SK-N-SH (cell line): ENCODE measurements at regions not wholly inside any gene's neighbourhood (a gene's known extent, or its start where the extent isn't known, plus 50 kb on each side); places are given as distances from the start of the nearest gene placed in this dataset.

ENCODE experiments used
- CTCF ChIA-PET: fragments of 300-600, 350-600 bp; formaldehyde crosslinking; extraction: SDS; loops from one replicate; lab custom pipeline; 2021; lab: Yijun Ruan, JAX
- POLR2A ChIA-PET: fragments of 350-600 bp; sonication (Branson Sonifier 250); formaldehyde crosslinking; extraction: SDS; loops from one replicate; lab custom pipeline; 2020; ENCODE audit warnings: antibody characterized with exemption, inconsistent platforms; lab: Yijun Ruan, JAX
- DNase-seq: peaks from one replicate; pipeline ENCODE4 v3.0.0; 2012
- H2AFZ ChIP-seq: fragments of 200-600 bp; sonication (generic); 2 replicates; pipeline ENCODE4 v1.8.1; 2016; ENCODE audit warnings: antibody characterized with exemption, mild to moderate bottlenecking, low read depth
- H3F3A ChIP-seq: fragments of 200-600 bp; sonication (generic); replicated peaks from 2 replicates; pipeline ENCODE3; 2016; ENCODE audit warnings: antibody characterized with exemption, mild to moderate bottlenecking; ENCODE audit not compliant: insufficient read depth
- H3K27ac ChIP-seq, 2 experiments: fragments of 200-500 bp in 1 of 2; fragments of 200-600 bp in 1 of 2; sonication (Bioruptor generic) in 1 of 2; sonication (generic), shearing (Covaris generic) in 1 of 2; 2 replicates each; pipeline versions ENCODE4 v1.5.1 to v1.6.1; 2014 to 2016; ENCODE audit warnings: low read depth in 2 of 2, inconsistent platforms in 1 of 2, low read length in 1 of 2, mild to moderate bottlenecking in 1 of 2, mixed read lengths in 1 of 2
- H3K27me3 ChIP-seq: fragments of 200-600 bp; sonication (generic), shearing (Covaris generic); 2 replicates; pipeline ENCODE4 v1.6.1; 2016; ENCODE audit warnings: mixed run types; ENCODE audit not compliant: insufficient read depth
- H3K36me3 ChIP-seq, 2 experiments: fragments of 200-500 bp in 1 of 2; fragments of 200-600 bp in 1 of 2; sonication (Bioruptor generic) in 1 of 2; sonication (generic) in 1 of 2; replicated peaks in 1 of 2; 2 replicates each; pipeline versions ENCODE3 to v1.5.1; 2014 to 2016; ENCODE audit warnings: low read length in 1 of 2, mild to moderate bottlenecking in 1 of 2; ENCODE audit not compliant: insufficient read depth in 2 of 2, control insufficient read depth in 1 of 2
- H3K4me1 ChIP-seq, 2 experiments: fragments of 200-500 bp in 1 of 2; fragments of 200-600 bp in 1 of 2; sonication (Bioruptor generic) in 1 of 2; sonication (generic), shearing (Covaris generic) in 1 of 2; 2 replicates each; pipeline versions ENCODE4 v1.5.1 to v1.6.1; 2014 to 2016; ENCODE audit warnings: low read depth in 1 of 2, low read length in 1 of 2, mixed run types in 1 of 2; ENCODE audit not compliant: insufficient read depth in 2 of 2, control insufficient read depth in 1 of 2
- H3K4me2 ChIP-seq: fragments of 200-600 bp; sonication (generic), shearing (Covaris generic); 2 replicates; pipeline ENCODE4 v1.6.1; 2017; ENCODE audit warnings: mixed run types
- H3K4me3 ChIP-seq, 2 experiments: fragments of 200-500 bp in 1 of 2; fragments of 200-600 bp in 1 of 2; sonication (Bioruptor generic) in 1 of 2; sonication (generic), shearing (Covaris generic) in 1 of 2; 2 replicates each; pipeline versions ENCODE4 v1.5.1 to v1.8.1; 2014 to 2016; ENCODE audit warnings: low read depth in 2 of 2, inconsistent platforms in 1 of 2, low read length in 1 of 2, mild to moderate bottlenecking in 1 of 2, mixed read lengths in 1 of 2, moderate library complexity in 1 of 2
- H3K79me2 ChIP-seq: fragments of 200-600 bp; sonication (generic); 2 replicates; pipeline ENCODE4 v1.8.1; 2017; ENCODE audit warnings: mild to moderate bottlenecking; ENCODE audit not compliant: insufficient read depth
- H3K9ac ChIP-seq: fragments of 200-600 bp; sonication (generic); 2 replicates; pipeline ENCODE4 v1.6.1; 2017; ENCODE audit warnings: mixed run types
- H3K9me2 ChIP-seq: fragments of 200-600 bp; sonication (generic); 2 replicates; pipeline ENCODE4 v1.6.1; 2017; ENCODE audit warnings: mixed run types
- H3K9me3 ChIP-seq: fragments of 200-600 bp; sonication (generic); 2 replicates; pipeline ENCODE4 v1.6.1; 2017; ENCODE audit warnings: mixed run types, mild to moderate bottlenecking, moderate library complexity
- H4K20me1 ChIP-seq: fragments of 200-600 bp; sonication (generic); 2 replicates; pipeline ENCODE4 v1.6.1; 2017; ENCODE audit warnings: mild to moderate bottlenecking, mixed run types; ENCODE audit not compliant: insufficient read depth
- CHD2 ChIP-seq: fragments of 150-350 bp; IDR thresholded peaks from 2 replicates; pipeline ENCODE4 v1.6.1; 2018; ENCODE audit warnings: low read length; ENCODE audit not compliant: partially characterized antibody
- CTCF ChIP-seq: fragments of 200-600 bp; sonication (generic); IDR thresholded peaks from 2 replicates; pipeline ENCODE4 v1.6.1; 2017; ENCODE audit warnings: antibody characterized with exemption, mild to moderate bottlenecking, moderate library complexity
- ELF1 ChIP-seq: IDR thresholded peaks from 2 replicates; pipeline ENCODE4 v1.4.0; 2012
- FOSL2 ChIP-seq: IDR thresholded peaks from 2 replicates; pipeline ENCODE4 v1.4.0; 2012; ENCODE audit warnings: low read depth, mild to moderate bottlenecking, moderate library complexity, borderline replicate concordance
- FOXM1 ChIP-seq: IDR thresholded peaks from 2 replicates; pipeline ENCODE4 v1.4.0; 2012; ENCODE audit warnings: low read depth, mild to moderate bottlenecking
- GATA2 ChIP-seq: sonication (generic); formaldehyde crosslinking; IDR thresholded peaks from 2 replicates; pipeline ENCODE4 v1.5.0; 2020; ENCODE audit warnings: mild to moderate bottlenecking, missing genetic modification reagents
- IRF3 ChIP-seq: fragments of 150-350 bp; IDR thresholded peaks from 2 replicates; pipeline ENCODE4 v1.6.1; 2016; ENCODE audit warnings: mild to moderate bottlenecking, low read depth, low read length
- JUND ChIP-seq: IDR thresholded peaks from 2 replicates; pipeline ENCODE4 v1.4.0; 2012
- MAX ChIP-seq: IDR thresholded peaks from 2 replicates; pipeline ENCODE4 v1.4.0; 2012; ENCODE audit warnings: low read depth
- MEF2A ChIP-seq: IDR thresholded peaks from 2 replicates; pipeline ENCODE4 v1.4.0; 2012; ENCODE audit warnings: low read depth, borderline replicate concordance
- MXI1 ChIP-seq: IDR thresholded peaks from 2 replicates; pipeline ENCODE4 v1.6.1; 2012; ENCODE audit warnings: mild to moderate bottlenecking, low read depth, low read length, improper control_type of control experiment
- NFIC ChIP-seq: IDR thresholded peaks from 2 replicates; pipeline ENCODE4 v1.4.0; 2012; ENCODE audit warnings: borderline replicate concordance
- NRF1 ChIP-seq: IDR thresholded peaks from 2 replicates; pipeline ENCODE4 v1.6.1; 2012; ENCODE audit warnings: low read depth, mild to moderate bottlenecking, low read length
- PBX3 ChIP-seq: IDR thresholded peaks from 2 replicates; pipeline ENCODE4; 2012
- RCOR1 ChIP-seq: fragments of 150-350 bp; IDR thresholded peaks from 2 replicates; pipeline ENCODE4 v1.6.1; 2017; ENCODE audit warnings: antibody characterized with exemption, low read length
- SMC3 ChIP-seq: IDR thresholded peaks from 2 replicates; pipeline ENCODE4 v1.6.1; 2012; ENCODE audit warnings: low read depth, low read length, improper control_type of control experiment
- TAF1 ChIP-seq: IDR thresholded peaks from 2 replicates; pipeline ENCODE4 v1.6.1; 2012; ENCODE audit warnings: low read depth, mild to moderate bottlenecking, low read length, moderate library complexity, borderline replicate concordance
- TCF12 ChIP-seq: IDR thresholded peaks from 2 replicates; pipeline ENCODE4 v1.4.0; 2012
- WGBS: methylation state at CpG from one replicate; pipeline ENCODE4 v1.1.6; 2017; ENCODE audit warnings: low lambda C conversion rate; 5-methylcytosine and 5-hydroxymethylcytosine counted together

GRCh38 chr11:38503876-38504275 lies 1905.8 kb upstream of the RAG2 start:
- Histone ChIP-seq H3K4me1 (no peaks in the 10 kb centered on the region), H2AFZ (no peak overlapping the region), H3K27me3 (no peaks in the 10 kb centered on the region; the same call in 1 of the 2 replicates), H3K4me2 (no peak overlapping the region), H3F3A (no peaks in the 10 kb centered on the region), H3K9me3 (no peaks in the 10 kb centered on the region), H3K79me2 (no peaks in the 10 kb centered on the region), H3K9ac (no peak overlapping the region), H4K20me1 (no peaks in the 10 kb centered on the region), H3K9me2 (no peaks in the 10 kb centered on the region), H3K27ac (no peak overlapping the region), H3K4me3 (no peak overlapping the region), H3K36me3 (no peaks in the 10 kb centered on the region)
- CTCF ChIA-PET: interaction anchor here (0.6 kb wide), 1 partner anchor 92 kb away, joined by 3 read pairs; no protein-coding TSS in a partner anchor
- no peak for DNase-seq
- POLR2A ChIA-PET: no interaction called here
- TF ChIP-seq NFIC (no peak), JUND (no peak), ELF1 (no peak), FOSL2 (no peak), NRF1 (no peak), GATA2 (CRISPR knock-in tag) (no peak), SMC3 (no peak), MAX (no peak), PBX3 (no peak), CHD2 (no peak), FOXM1 (no peak), MEF2A (no peak)
- 46% methylated on average over 13 of the region's 14 CpGs for WGBS

GRCh38 chr11:38498721-38499120 lies 1900.7 kb upstream of the RAG2 start:
- Histone ChIP-seq H3K36me3 (no peaks in the 10 kb centered on the region), H3K27me3 (no peaks in the 10 kb centered on the region; the same call in 1 of the 2 replicates), H3K9me2 (no peaks in the 10 kb centered on the region), H3K79me2 (no peaks in the 10 kb centered on the region), H3K4me2 (no peak overlapping the region), H3K4me1 (no peaks in the 10 kb centered on the region), H4K20me1 (no peaks in the 10 kb centered on the region), H3K27ac (no peak overlapping the region), H3K9ac (no peak overlapping the region), H3K9me3 (no peaks in the 10 kb centered on the region), H3F3A (no peaks in the 10 kb centered on the region), H3K4me3 (no peak overlapping the region), H2AFZ (no peak overlapping the region)
- no peak for TF ChIP-seq MAX
- TF ChIP-seq SMC3: no peak
- no peak for TF ChIP-seq TCF12
- TF ChIP-seq RCOR1: no peak
- no peak for TF ChIP-seq MXI1
- no peak for TF ChIP-seq CTCF
- no peak for TF ChIP-seq IRF3
- no peak for TF ChIP-seq FOXM1
- TF ChIP-seq TAF1: no peak
- DNase-seq: no peak
- ChIA-PET POLR2A (no interaction called here), CTCF (no interaction called here)
- whole genome bisulfite sequencing: 8% methylated on average over 6 of the region's 6 CpGs
